ENCODE measurements at regions not wholly inside any gene's neighbourhood (a gene's known extent, or its start where the extent isn't known, plus 50 kb on each side); places are given as distances from the start of the nearest gene placed in this dataset.
"Not testable (repeated sequence)": the region's sequence is repeated elsewhere in the genome, so short reads cannot be mapped to it uniquely, and the experiment has no call there.

- no peak for DNase-seq
These were observed 408.8 kb upstream of the IRX1 start for GRCh38 chr5:3186736-3187405.

DNA sequence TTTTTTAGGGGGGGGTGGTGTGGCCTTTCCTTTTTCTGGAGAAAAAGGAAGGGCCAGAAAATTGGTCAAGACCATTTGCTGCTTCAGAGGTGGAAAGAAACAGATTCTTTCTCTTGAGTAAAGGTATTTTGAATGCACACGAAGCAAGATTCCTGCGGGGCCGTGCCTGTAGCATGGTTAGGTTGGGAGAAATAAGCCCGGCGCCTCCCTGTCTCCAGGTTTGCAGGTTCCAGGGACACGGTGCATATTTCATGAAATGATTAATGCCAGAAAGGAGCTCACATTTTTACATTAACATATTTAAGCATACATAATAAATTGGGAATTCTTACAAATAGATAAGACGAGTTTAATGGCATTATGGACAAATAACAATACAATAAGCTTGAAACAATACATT lies 409.5 kb upstream of the IRX1 start:
- no peak for DNase-seq

DNA sequence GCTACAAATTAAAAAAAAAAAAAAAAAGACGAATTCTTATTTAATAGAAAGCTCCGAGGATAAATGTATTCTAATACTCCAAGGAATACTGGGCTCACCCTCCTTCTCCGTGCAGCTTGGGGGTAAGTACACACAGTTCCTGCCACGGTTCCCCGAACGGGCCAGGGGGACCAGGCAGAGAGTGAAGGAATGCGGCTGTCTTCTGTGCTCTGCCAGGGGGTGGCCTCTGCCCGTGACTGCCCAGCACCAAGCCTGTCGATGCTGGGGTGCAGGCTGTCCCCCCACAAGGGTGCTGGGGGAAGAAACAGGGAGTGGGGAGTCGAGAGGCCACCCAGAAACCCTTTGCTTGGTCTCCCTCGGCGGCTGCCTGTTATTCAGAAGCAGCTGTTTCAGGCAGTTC lies 410.1 kb upstream of the IRX1 start:
- no peak for DNase-seq

- no peak for DNase-seq
These were observed 413.3 kb upstream of the IRX1 start for GRCh38 chr5:3182133-3182876.

GRCh38 chr5:3181671-3182070 lies 414.0 kb upstream of the IRX1 start:
- DNase-seq: no peak

DNA sequence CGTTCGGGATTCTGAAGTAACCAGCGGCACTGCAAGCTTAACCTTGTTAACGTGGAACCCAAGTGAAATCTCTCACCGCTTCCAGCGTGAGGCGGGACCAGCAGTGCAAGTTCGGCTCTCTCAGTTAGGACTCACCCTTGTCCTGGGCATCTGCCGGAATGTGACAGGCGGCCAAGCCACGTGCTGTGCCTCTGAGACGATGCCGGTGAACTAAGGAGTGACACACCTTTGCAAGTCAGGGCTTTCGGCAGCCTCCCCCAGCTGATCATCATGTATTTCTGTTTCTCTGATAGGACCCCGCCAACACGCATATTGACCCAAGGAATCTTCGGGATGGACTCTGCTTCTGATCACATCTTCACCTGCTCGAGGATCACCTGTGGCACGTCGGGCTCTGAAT lies 415.0 kb upstream of the IRX1 start:
- no peak for DNase-seq

GRCh38 chr5:3179220-3179619 lies 416.4 kb upstream of the IRX1 start:
- DNase-seq: no peak

DNA sequence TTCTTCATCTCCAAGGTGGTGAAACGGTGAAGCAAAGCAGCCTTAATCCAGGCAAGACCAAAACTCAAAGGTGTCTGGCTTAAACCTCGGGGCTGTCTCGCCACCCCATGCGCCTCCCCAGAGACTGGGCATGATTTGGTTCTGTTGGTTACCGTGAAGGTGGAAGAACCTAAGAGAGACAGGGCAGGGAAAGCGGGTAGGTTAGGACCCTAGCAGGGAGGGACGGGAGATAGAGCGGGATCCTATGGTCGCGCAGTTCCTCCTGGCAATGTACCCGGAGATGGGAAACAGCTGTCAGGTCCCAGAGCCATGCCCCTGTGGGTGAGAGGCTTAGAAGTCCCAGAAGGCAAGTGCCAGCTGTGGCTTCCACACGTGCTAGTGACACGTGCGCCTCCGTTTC lies 418.3 kb upstream of the IRX1 start:
- DNase-seq: no peak

- DNase-seq: no peak
These were observed 420.2 kb upstream of the IRX1 start for GRCh38 chr5:3175416-3175815.

DNA sequence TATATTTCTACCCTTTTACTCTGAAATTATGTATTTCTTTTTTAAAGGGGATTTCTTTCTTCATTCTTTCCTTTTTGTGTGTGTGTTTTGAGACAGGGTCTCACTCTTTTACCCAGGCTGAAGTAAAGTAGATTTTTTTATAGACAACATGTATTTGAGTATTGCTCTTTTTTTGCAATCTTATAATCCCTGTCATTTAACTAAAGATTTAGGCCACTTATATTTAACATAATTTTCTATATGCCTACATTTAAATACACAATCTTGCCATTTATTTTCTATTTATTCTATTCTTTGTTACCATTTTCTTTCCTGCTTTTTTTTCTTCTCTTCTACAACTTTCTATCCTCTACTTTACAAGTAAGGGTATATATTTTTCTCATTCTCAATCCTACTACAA lies 416.0 kb upstream of the IRX2 start:
- DNase-seq: no peak

DNA sequence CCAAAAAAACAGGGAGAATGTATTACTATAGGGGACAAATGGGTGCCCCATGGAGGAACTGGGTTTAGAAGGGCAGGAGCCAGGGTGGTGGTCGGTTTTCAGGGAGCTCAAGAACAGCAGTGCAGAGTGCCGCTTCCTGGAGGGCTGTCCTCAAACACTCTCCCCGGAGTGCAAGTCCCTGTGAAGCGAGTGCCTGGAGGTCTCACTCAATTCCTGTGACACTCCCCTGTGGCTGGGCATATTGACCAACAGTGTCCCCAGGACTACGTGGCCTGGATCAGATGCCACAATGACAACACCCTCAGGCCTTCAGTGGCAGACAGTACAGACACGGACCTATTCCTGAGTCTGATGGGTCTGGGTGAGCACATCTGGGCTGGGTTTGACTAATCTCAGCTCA lies 412.1 kb upstream of the IRX2 start:
- DNase-seq: no peak

DNA sequence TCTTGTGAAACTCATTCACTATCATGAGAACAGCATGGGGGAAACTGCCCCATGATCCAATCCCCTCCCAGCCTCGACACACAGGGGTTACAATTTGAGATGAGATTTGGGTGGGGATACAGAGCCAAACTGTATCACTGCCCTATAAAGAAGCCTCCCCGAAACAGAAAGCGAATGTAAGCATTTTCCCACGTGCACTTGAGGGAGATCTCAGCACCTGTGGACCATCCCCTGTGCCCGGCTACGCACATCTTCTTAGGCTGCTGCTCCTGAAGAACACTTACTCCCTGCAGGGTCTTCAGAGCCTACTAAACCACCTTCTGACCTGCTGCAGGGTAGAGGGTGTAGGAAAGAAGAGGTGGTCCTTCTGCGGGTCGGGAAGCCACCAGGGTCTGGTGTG lies 410.2 kb upstream of the IRX2 start:
- DNase-seq: no peak

DNA sequence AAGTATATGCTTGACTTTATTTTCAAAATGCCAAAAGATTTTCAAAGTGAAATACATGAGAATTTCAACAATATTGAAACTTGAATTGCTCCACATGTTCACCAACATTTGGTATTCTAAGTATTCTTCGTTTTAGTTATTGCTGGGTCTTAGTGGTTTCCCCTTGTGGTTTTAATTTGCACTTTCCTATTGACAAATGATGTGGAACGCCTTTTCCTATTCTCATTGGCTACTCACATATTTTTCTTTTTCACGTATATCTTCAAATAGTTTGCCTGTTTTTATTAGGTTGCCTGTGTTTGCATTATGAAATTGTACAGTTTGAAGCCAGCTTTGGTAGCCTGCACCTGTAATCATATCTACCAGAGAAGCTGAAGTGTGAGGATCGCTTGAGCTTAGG lies 405.7 kb upstream of the IRX2 start:
- no peak for DNase-seq

- no peak for DNase-seq
These were observed 404.2 kb upstream of the IRX2 start for GRCh38 chr5:3155717-3156116.

GRCh38 chr5:3155046-3155445 lies 403.6 kb upstream of the IRX2 start:
- no peak for DNase-seq

- DNase-seq: no peak
These were observed 402.4 kb upstream of the IRX2 start for GRCh38 chr5:3153906-3154305.

- no peak for DNase-seq
These were observed 401.9 kb upstream of the IRX2 start for GRCh38 chr5:3153226-3153858.

DNA sequence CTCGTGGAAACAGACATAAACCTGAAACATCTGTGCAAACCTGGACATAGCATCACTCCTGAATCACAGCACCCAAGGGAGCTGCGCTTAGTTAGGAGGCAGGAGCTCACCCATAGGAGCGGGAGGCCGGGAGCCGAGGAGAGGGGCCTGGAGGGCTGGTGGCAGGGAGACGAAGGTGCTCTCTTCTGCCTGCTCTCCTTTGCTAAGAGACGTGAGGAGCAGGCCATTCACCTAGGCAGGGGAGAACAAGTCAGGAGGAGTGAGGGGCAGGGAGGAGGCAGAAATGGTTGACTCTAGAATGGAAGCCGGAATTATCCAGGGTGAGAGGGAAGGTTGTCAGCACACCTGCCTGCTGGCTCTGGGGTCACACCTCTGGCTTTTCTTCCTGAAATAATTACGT lies 398.4 kb upstream of the IRX2 start:
- no peak for DNase-seq

GRCh38 chr5:3147405-3147804 lies 395.9 kb upstream of the IRX2 start:
- not testable (repeated sequence) for DNase-seq

DNA sequence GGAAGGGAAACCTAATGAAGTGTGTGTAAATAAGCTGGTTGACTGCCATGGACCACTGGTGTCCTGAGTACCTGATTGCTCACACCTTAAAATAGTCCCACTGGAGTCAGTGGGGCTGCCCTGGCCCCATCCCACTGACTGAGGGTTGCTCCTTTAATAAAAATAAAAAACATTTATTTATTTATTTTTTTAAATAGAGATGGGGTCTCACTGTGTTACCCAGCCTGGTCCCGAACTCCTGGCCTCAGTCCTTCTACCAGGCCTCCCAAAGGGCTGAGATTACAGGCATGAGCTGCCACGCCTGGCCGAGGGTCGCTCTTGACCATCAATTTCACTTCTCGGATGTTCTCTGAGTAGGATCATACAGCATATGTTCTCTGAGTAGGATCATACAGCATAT lies 394.2 kb upstream of the IRX2 start:
- no peak for DNase-seq

- DNase-seq: no peak
These were observed 391.9 kb upstream of the IRX2 start for GRCh38 chr5:3143382-3143781.

DNA sequence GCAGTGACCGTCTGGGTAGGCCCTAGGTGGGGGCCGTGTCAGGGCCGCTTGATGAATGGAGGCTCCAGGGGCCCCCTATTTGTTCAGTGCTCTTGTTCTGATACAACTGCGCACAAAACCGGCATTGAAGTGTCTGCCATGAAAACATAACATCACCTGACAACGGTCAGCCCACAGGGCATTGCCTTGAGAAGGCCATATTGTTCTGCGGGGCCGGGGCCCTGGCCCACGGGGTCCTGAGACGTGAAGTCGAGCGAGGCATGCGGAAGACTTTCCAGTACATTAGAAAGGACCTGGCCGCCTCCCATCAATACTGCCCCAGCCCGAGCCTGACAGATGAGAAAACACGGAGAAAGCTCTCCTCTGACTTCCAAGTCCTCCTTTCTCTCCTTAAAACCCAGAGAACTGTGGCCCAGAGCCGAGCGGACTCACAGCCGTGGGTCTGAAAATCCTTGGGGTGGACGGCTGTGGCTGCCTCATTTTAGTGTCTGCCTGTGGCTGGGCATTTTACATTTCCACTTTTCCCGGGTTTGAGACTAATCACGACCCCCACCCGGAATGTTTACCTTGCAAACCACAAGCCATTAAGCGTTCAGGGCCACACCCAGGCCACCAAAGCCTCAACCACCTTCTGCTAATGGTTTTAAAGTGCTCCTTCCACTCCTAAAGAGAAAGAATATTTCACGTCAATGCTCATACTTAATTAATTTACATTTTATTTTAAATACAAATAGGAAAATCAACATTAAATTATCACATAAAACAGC lies 391.0 kb upstream of the IRX2 start:
- no peak for DNase-seq

GRCh38 chr5:3140117-3140516 lies 388.6 kb upstream of the IRX2 start:
- no peak for DNase-seq

Data from hippocampal formation (tissue), 2 donors.